HG03095 (cell line): ENCODE measurements at regions not wholly inside any gene's neighbourhood (a gene's known extent, or its start where the extent isn't known, plus 50 kb on each side); places are given as distances from the start of the nearest gene placed in this dataset.
"Not testable (repeated sequence)": the region's sequence is repeated elsewhere in the genome, so short reads cannot be mapped to it uniquely, and the experiment has no call there.

Experiments
- ATAC-seq: cut with Tn5 transposase; IDR thresholded peaks from one replicate; pipeline ENCODE4 v1.9.1; 2021; ENCODE audit warnings: moderate library complexity; ENCODE audit not compliant: unreplicated experiment

- no peak for ATAC-seq
These were observed 80.9 kb upstream of the IGFBP5 start for GRCh38 chr2:216776066-216776850.

GRCh38 chr2:216775043-216775453, 79.7 kb upstream of the IGFBP5 start:
- ATAC-seq = no peak

GRCh38 chr2:216774620-216775019, 79.3 kb upstream of the IGFBP5 start:
- ATAC-seq = no peak

- ATAC-seq = no peak
These were observed 78.8 kb upstream of the IGFBP5 start for GRCh38 chr2:216774180-216774579.

GRCh38 chr2:216773072-216773471, 77.7 kb upstream of the IGFBP5 start:
- no peak for ATAC-seq

GRCh38 chr2:216770717-216771116, 75.4 kb upstream of the IGFBP5 start:
- ATAC-seq = no peak

- ATAC-seq = no peak
These were observed 74.7 kb upstream of the IGFBP5 start for GRCh38 chr2:216770050-216770449.

- ATAC-seq = no peak
These were observed 74.3 kb upstream of the IGFBP5 start for GRCh38 chr2:216769626-216770025.

- no peak for ATAC-seq
These were observed 73.6 kb upstream of the IGFBP5 start for GRCh38 chr2:216768908-216769411.

GRCh38 chr2:216765761-216766262, 70.5 kb upstream of the IGFBP5 start:
- no peak for ATAC-seq

GRCh38 chr2:216763396-216763795, 68.0 kb upstream of the IGFBP5 start:
- ATAC-seq = no peak

GRCh38 chr2:216761809-216762208, 66.5 kb upstream of the IGFBP5 start:
- ATAC-seq = no peak

GRCh38 chr2:216761133-216761532, 65.8 kb upstream of the IGFBP5 start:
- ATAC-seq = no peak

- no peak for ATAC-seq
These were observed 63.2 kb upstream of the IGFBP5 start for GRCh38 chr2:216758256-216759155.

GRCh38 chr2:216757532-216757931, 62.2 kb upstream of the IGFBP5 start:
- no peak for ATAC-seq

GRCh38 chr2:216756435-216756834, 61.1 kb upstream of the IGFBP5 start:
- ATAC-seq = no peak

GRCh38 chr2:216754812-216755211, 59.5 kb upstream of the IGFBP5 start:
- ATAC-seq = no peak

- ATAC-seq = no peak
These were observed 59.0 kb upstream of the IGFBP5 start for GRCh38 chr2:216754336-216754735.

- ATAC-seq = no peak
These were observed 57.6 kb upstream of the IGFBP5 start for GRCh38 chr2:216752855-216753505.

GRCh38 chr2:216750750-216751149, 55.4 kb upstream of the IGFBP5 start:
- not testable (repeated sequence) for ATAC-seq

- not testable (repeated sequence) for ATAC-seq
These were observed 50.9 kb upstream of the IGFBP5 start for GRCh38 chr2:216746268-216746667.
